ENCODE measurements at regions not wholly inside any gene's neighbourhood (a gene's known extent, or its start where the extent isn't known, plus 50 kb on each side); places are given as distances from the start of the nearest gene placed in this dataset.
"Not testable (repeated sequence)": the region's sequence is repeated elsewhere in the genome, so short reads cannot be mapped to it uniquely, and the experiment has no call there.

- no peak for DNase-seq (ENCODE audit: low read depth)
- Histone ChIP-seq H3K4me3 (ENCODE audit: low read depth, low read length) (no peak overlapping the region), H3K36me3 (ENCODE audit: control insufficient read depth, insufficient read depth, low read length) (no peaks in the 10 kb centered on the region), H3K27me3 (ENCODE audit: control insufficient read depth, insufficient read depth, low read length) (no peaks in the 10 kb centered on the region)
- TF ChIP-seq CTCF (IDR thresholded peaks at IDR 0.05; ENCODE audit: insufficient read depth, low read length, poor library complexity, severe bottlenecking): no peak
These were observed 274.5 kb downstream of the TSN start for GRCh38 chr2:122029945-122030344.

GRCh38 chr2:122031544-122032263, 276.3 kb downstream of the TSN start:
- no peaks in the 10 kb centered on the region for H3K36me3 ChIP-seq (ENCODE audit: control insufficient read depth, insufficient read depth, low read length)
- no peaks in the 10 kb centered on the region for H3K27me3 ChIP-seq (ENCODE audit: control insufficient read depth, insufficient read depth, low read length)
- no peak for DNase-seq (ENCODE audit: low read depth)
- H3K4me3 ChIP-seq (ENCODE audit: low read depth, low read length): no peak overlapping the region
- TF ChIP-seq CTCF (IDR thresholded peaks at IDR 0.05; ENCODE audit: insufficient read depth, low read length, poor library complexity, severe bottlenecking): no peak

- TF ChIP-seq CTCF (IDR thresholded peaks at IDR 0.05; ENCODE audit: insufficient read depth, low read length, poor library complexity, severe bottlenecking): no peak
These were observed 276.8 kb downstream of the TSN start for GRCh38 chr2:122032264-122032645.

GRCh38 chr2:122033778-122034177, 278.3 kb downstream of the TSN start:
- Histone ChIP-seq H3K4me3 (ENCODE audit: low read depth, low read length) (no peak overlapping the region), H3K27me3 (ENCODE audit: control insufficient read depth, insufficient read depth, low read length) (no peaks in the 10 kb centered on the region), H3K36me3 (ENCODE audit: control insufficient read depth, insufficient read depth, low read length) (no peaks in the 10 kb centered on the region)
- no peak for TF ChIP-seq CTCF (IDR thresholded peaks at IDR 0.05; ENCODE audit: insufficient read depth, low read length, poor library complexity, severe bottlenecking)
- no peak for DNase-seq (ENCODE audit: low read depth)

More at GRCh38 chr2:122032264-122032645, 276.8 kb downstream of the TSN start:
- Histone ChIP-seq H3K4me3 (ENCODE audit: low read depth, low read length) (no peak overlapping the region), H3K27me3 (ENCODE audit: control insufficient read depth, insufficient read depth, low read length) (no peaks in the 10 kb centered on the region), H3K36me3 (ENCODE audit: control insufficient read depth, insufficient read depth, low read length) (no peaks in the 10 kb centered on the region)
- no peak for DNase-seq (ENCODE audit: low read depth)

GRCh38 chr2:122034344-122034743, 278.9 kb downstream of the TSN start:
- no peaks in the 10 kb centered on the region for H3K27me3 ChIP-seq (ENCODE audit: control insufficient read depth, insufficient read depth, low read length)
- DNase-seq (ENCODE audit: low read depth): no peak
- no peak for TF ChIP-seq CTCF (IDR thresholded peaks at IDR 0.05; ENCODE audit: insufficient read depth, low read length, poor library complexity, severe bottlenecking)
- H3K36me3 ChIP-seq (ENCODE audit: control insufficient read depth, insufficient read depth, low read length): no peaks in the 10 kb centered on the region
- H3K4me3 ChIP-seq (ENCODE audit: low read depth, low read length): no peak overlapping the region

- TF ChIP-seq CTCF (IDR thresholded peaks at IDR 0.05; ENCODE audit: insufficient read depth, low read length, poor library complexity, severe bottlenecking): no peak
- Histone ChIP-seq H3K4me3 (ENCODE audit: low read depth, low read length) (no peak overlapping the region), H3K27me3 (ENCODE audit: control insufficient read depth, insufficient read depth, low read length) (no peaks in the 10 kb centered on the region), H3K36me3 (ENCODE audit: control insufficient read depth, insufficient read depth, low read length) (no peaks in the 10 kb centered on the region)
- no peak for DNase-seq (ENCODE audit: low read depth)
These were observed 279.3 kb downstream of the TSN start for GRCh38 chr2:122034777-122035176.

- DNase-seq (ENCODE audit: low read depth); H3K36me3 ChIP-seq (ENCODE audit: control insufficient read depth, insufficient read depth, low read length); H3K27me3 ChIP-seq (ENCODE audit: control insufficient read depth, insufficient read depth, low read length); H3K4me3 ChIP-seq (ENCODE audit: low read depth, low read length): not testable (repeated sequence)
These were observed 283.4 kb downstream of the TSN start for GRCh38 chr2:122038816-122039215.
